ENCODE measurements at regions not wholly inside any gene's neighbourhood (a gene's known extent, or its start where the extent isn't known, plus 50 kb on each side); places are given as distances from the start of the nearest gene placed in this dataset.
A peak's percentile ranks its signal among the peaks of the same experiment; 100 is the strongest.

DNA sequence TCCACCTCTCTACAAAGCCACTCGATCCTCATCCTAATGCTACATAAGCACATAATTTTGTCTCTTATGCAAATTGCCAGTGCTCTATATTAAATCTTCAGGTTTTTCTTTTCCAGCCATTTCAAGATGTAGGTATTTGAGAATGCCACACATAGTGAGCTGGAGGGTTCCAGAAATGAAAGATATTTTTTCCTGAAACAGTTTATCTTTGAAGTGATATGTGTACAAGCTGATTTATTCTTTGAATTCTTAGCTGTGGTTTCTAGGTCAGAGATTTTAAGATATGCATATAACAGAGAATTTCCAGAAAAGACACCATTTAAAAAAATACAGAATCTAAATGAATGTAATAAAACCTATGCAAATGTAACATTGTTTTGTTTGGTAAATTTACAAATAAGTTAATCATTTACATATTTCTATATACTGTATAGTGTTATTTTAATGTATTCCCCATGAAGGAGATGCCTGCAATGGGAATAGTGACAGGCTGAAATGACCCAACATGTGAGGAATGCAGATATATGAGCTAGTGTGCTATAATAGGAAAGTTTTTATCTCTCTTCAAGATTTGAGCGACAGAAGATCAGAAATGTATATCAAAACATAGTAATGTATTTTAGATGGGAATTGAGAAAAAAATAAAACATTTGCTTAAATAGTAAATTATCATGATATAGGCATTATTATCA, 570.2 kb downstream of the SLITRK1 start:
- DNase-seq = no peak

DNA sequence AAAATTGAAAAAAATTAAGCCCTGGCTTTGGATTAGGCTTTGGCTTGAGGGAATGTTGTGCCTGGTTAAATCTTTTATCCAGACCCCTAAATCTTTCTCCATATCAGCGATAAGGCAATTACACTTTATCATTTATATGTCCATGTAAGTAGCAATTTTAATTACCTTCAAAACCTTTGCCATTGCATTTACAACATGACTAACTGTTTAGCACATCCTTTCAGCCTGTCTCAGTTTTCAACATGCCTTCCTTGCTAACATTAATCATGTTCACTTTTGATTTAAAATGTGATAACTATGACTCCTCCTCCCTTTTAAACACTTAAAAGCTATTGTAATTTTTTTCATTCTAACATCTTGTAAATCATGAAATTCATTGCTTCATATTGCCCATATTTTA, 583.7 kb downstream of the SLITRK1 start:
- no peak for DNase-seq

DNA sequence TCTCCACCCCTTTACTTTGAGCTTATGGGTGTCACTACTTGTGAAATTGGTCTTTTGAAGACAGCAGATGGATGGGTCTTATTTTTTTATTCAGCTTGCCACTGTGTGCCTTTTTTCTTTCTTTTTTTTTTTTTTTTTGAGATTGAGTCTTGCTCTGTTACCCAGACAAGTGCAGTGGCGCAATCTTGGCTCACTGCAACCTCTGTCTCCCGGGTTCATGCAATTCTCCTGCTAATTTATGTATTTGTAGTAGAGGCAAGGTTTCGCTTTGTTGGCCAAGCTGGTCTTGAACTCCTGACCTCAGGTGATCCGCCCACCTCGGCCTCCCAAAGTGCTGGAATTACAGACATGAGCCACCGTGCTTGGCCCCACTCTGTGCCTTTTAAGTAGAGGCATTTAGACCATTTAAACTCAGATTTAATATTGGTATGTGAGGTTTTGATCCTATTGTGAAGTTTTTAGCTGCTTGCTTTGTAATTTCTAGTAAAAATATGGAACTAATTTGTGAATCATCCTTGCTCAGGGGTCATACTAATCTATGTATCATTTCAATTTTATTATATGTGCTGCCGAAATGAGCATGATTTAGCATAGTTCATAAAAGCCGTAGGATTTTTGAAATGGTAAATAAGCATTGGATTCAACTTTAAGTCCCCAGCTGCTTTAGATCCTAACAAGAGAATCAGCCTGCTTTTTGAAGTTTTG, 584.5 kb downstream of the SLITRK1 start:
- no peak for DNase-seq

DNA sequence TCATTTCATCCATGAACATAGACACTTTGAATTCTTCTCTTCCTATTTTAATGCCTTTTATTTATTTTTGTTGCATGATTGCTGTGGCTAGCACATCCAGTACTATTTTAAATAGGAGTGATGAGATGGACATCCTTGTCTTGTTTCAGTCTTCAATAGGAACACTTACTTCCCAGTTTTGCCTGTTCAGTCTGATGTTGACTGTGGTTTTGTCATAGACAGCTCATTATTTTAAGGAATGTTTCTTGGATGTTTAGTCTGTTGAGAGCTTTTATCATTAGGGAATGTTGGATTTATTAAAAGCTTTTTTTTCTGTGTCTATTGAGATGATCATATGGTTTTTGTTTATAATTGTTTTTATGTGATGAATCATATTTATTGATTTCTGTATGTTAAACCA, 586.6 kb downstream of the SLITRK1 start:
- no peak for DNase-seq

DNA sequence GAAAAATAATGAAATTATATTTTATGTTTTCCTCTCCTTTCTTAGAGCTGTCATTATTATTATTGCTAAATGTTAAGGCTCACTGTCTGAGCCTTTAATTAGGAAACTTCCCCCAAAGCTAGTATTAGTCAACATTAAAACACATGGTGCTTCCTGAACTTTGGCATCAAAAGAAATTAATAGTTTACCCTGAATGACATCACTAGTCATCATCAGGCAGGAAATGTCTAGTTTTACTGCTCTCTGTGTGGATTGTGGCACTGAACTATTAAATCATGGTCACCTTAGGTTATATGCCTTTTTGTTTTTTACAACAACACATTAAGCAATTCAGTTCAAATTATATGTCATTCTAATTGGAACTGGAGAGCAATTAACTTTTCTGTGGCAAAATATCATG, 595.5 kb downstream of the SLITRK1 start:
- DNase-seq = no peak

DNA sequence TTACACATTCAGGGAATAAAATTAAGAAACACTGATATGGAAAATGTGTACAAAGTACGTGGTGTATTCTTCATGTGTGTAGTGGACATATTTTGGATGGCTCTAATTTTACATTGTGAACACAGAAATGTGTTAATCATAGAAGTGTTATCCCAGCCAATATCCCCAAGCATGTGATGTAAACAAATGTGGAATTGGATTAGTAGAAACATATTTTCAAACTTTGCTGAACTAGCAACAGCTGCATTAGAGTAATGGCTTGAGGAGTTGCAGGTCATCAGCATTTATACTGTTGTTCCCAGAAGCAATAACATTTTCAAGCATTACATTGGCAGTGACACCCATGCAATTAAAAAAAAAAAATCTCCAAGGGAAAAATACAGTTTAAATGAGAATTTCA, 600.6 kb downstream of the SLITRK1 start:
- no peak for DNase-seq

DNA sequence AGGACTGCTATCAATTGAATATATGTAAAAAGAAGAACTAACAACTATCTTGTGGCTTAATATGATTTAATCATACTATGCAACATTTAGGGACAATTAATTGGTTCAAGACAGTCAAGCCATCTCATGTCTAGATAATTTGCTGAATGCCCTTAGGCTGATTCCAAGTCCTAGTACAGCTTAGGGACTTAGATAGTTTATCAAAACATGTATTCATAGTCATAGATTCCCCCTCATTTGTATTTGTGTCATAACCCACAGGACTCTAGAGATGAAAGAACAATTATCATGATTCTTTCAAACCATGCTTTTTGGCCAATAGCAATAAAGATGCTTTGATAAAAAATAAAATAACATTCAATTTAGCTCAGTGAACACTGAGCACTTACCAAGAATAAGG, 607.6 kb downstream of the SLITRK1 start:
- no peak for DNase-seq

DNA sequence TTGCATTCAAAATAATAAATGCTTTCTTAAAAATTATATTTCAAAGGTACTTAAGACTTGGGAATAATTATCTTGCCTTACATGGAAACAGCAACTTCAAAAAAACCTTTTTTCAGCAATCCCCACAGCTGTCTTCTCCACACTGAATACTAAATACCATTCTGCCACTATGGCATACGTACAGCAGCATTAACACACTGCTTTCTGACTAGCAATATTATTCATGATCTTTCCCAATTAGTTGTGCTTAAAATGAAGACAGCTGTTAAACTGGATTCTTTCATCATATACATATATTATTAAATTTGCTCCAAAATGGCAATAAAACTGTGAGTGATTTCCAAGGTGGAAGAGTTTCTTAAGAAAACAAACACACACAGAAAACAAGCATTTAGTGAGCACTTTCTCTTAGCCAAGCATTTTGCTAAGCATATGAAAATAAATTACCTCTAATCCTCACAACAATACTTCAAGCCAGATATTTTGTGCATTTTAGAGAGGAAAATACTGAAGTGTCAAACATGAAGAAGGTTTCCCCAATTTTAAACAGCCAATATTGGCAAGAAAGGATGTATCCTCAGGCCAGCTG, 609.5 kb downstream of the SLITRK1 start:
- no peak for DNase-seq

DNA sequence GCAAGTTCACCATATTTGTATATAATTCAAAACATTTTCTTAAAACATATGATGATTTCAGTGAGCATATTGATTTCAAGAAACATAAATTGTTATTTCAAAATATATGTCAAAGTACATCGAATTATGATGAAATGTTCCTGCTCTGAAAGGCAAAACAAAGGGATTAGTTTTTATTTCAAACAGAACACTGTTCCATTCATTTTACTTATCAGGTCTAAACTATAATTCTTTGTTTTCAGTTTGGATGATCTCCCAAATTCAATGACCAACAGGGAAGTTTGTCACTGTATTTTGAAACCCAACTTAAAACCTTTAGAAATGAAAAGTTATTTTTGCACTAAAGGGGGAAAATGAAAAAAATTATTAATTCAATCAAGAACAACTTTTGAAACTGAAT, 610.2 kb downstream of the SLITRK1 start:
- DNase-seq = no peak

DNA sequence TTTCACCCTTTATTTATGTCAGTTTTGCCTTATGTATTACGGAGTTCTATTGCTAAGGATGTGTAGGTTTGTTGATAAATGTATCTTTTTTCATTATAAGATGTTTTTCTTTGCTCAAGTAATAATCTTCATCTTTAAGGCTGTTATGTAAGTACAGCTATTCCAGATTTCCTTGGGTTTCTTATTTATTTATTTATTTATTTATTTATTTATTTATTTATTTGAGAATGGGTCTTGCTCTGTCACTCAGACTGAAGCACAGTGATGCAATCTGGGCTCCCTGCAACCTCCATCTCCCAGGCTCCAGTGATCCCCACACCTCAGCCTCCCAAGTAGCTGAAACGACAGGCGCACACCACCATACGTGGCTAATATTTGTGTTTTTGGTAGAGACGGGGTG, 617.0 kb downstream of the SLITRK1 start:
- DNase-seq = no peak

DNA sequence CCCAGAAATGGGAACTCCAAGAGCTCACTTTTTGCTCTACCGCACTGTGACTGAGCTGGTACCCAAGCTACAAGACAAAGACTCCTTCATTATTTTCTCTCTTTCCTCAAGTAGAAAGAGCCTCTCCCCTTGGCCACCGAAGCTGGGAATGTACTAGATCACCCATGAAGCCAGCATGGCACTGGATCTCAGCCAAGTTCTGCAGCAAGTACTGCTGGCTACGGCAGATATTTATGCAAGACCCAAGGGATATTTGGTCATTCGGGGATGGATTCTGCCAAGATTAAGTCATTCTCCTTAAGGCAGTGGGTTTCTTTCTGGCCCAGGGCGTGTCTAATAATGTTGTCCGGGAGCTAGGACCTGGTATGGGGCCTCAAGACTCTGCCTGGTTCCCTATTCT, 633.5 kb downstream of the SLITRK1 start:
- DNase-seq = no peak

DNA sequence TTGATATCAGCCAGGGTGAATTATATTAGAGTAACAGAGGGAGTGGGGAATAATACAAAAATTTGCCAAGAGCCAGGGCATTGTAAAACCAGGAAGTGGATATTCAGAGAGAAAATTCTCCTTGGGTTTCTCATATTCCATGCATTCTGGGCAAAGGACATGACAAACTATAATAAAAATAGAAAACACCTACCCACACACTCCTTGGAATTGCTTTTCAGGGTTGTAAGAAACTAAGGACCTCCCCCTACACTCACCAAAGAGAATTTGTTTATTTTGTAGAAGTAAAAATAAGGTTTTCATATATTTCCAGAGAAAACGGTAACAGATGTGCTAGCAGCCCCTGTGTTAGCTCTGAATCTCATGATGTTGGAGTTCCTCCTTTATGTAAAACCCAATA, 649.6 kb downstream of the SLITRK1 start:
- no peak for DNase-seq

DNA sequence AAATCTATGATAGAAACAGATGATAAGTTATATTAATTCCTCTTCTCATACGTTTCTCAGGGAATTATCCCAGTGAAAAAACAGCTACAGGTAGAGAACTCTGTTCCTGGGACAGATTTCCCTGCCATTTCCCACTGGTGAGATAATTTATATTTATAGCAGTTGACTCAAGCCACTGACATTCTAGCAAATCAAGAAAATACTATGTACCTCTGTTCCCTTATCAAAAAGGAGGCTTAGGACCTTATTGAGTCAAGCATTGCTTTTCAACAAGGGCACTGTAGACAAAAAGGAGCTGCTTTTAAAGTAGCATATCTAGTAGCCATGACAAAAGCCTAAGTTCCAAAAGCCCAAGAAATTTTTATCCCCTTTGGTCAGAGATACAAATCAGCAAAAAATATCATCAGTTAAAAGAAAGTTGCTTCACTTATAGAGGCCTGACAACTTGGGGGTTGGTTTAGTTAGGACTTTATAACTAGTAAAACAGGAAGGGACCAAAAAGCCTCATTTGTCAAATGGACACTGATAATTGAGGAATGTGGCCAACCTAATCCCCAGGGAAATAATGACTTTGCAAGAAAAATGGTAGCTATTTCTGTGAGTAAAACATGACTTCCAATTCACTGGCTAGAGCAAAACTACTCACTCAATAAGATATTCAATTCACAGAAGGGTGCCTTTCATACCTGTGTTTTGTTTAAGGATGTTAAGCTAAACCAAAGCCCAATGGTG, 652.5 kb downstream of the SLITRK1 start:
- no peak for DNase-seq

DNA sequence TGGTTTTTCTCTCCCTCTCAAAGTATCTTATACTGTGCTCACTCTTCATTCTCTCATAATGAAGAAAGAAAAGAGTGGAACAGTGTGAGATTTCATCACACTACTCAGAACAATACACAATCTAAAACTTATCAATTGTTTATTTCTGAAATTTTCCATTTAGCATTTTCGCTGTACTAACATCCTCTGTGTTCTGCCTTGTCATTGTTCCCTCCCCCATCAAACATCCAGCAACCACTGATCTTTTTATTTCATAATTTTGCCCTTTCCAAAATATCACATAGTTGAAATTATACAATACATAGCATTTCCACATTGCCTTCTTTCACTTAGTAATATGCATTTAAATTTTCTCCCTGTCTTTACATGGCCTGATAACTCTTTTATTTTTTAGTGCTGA, 658.7 kb downstream of the SLITRK1 start:
- no peak for DNase-seq

DNA sequence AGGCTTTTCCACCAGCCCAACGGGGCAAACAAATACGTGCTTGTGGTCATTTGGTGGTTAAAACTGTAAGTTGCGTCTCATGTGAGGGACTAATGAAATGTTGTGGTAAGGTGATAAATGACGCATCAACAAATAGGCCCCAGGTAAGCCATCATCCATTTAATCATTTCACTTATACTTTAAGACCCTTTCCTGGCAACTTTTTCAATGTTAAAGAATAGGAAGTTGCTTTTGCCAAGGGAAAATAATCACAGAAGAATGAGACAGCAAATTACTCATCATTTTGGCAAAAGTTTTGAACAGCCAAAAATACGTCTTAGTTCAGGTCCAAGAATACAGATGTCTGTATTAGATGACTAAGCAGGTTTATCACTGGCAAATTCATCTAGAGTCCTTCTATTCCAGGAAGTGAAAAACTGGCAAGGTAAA, 660.4 kb downstream of the SLITRK1 start:
- no peak for DNase-seq

DNA sequence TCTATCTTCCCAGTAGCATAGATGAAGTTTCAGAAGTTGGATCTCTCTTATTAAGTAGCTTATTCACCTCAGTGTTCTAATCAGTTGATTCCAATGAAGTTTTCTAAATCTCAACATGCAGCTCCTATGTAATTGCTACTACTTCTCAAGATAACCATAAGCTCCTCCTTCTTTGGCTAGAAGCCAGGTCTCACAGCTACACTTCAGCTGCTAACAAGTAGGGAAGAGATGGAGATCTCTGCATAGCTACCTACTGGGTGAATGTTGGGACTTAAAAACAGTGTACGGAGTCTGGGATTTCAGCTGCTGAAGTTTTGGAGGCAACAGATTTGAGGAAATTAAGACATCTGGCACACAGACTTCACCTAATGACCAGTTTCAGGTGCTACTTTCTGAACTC, 661.0 kb downstream of the SLITRK1 start:
- no peak for DNase-seq

DNA sequence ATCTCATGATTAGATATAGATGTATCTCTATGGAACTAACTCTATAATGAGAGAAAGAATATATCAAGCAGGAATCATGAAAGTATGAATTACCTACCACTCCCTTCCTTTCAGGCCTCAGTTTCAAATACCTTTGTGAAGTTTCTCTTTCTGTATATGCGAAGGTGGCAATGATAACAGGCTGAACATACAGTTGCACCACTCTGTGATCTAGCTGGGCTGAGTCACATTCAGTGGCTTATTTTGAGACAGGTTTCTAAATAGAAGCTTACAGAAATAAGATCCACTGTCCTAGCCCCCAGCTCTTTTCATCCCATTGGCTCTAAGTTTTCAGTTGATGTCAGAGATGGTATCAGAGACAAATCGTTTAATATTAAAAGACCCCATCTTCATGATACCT, 662.0 kb downstream of the SLITRK1 start:
- no peak for DNase-seq

DNA sequence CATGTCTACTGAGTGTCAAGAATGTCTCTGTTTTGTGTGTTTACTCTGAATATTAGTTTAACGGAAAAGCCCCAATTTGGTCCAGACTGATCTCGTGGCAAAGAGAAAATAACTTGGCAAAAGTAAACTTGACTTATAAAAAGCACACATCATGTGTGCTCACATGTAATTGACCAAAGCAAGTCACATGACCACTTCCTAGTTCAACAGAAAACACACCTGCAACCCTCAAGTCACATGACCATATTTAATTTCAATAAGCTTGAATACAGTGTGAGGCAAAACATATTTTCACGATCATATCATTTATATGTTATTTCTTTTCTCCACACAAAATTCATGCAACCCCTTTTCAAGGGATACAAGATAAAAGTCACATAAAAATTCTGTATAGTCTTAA, 662.4 kb downstream of the SLITRK1 start:
- no peak for DNase-seq

DNA sequence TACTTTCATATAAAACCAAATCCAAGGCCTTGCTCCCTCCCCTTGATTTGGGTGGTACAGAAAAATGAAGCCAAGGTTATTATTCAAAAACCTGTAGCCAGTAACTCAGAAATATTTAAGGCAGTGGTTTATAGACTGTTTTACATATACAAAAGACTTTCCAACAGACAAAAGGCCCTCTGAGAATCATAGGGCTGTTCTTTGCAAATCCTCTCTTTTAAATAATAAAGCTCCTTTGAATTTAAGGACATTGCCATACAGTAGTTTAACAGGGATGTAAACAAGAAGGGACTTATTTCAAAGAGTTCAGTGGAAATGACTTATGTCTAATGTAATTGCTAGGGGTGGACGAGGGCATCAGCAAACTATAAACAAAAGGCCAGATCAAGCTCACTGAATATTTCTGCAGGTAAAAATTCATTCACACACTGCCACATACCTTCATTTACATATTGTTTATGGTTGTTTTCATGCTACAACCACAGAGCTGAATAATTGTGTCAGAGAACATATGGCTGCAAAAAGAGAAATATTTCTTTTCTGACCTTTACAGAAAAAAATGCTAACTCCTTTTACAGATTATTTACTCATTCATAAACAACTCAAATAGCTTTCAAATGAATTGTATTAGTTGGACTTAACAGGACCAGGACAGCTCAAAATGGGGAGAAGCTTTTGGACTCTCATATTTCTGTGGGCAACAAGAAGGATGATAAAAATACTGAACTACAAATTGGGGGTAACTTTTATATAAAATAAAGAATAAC, 665.6 kb downstream of the SLITRK1 start:
- no peak for DNase-seq

DNA sequence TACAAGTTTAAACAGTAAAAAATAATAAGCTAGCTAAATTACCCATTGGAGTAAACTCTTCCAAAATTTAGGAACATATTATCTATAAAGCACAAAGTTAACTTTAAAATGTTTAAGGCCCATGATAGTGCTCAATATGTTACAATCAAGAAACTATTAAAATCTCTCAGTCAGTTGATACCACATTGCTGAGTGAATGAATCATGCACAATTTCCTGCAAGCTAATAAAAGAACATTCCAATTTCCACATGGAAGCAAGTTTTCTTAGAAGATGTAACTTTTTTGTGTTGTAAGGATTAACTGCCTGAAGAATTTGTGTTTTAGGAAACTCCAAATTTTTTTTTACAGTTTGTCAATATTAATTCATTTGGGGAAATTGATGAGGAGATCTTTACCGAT, 666.6 kb downstream of the SLITRK1 start:
- no peak for DNase-seq

DNA sequence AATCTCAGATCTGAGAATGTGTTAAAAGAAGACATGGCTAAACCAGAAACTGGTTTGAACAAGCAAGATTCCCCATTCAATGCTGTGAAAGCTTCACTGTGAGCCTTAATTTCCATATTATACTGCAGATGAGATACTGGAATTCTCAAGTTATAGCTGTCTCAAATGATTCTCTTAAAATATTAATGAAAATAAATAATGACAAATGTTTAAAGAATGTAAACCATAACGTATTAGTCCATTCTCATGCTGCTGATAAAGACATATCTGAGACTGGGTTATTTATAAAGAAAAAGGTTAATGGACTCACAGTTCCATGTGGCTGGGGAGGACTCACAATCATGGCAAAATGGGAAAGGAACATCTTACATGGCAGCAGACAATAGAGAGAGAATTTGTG, 667.8 kb downstream of the SLITRK1 start:
- DNase-seq = no peak

DNA sequence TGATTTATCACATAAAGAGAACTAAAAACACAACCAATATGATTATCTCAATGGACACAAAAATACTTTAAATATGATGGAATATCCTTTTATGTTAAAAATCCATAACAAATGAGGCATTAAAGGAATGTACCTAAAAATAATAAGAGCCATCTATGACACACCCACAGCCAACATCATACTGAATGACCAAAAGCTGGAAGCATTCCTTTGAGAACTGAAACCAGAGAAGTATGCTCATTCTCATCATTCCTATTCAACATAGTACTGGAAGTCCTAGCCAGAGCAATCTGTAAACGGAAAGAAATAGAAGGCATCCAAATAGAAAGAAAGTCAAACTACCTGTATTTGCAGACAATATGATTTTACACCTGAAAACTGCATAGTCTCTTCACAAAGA, 671.0 kb downstream of the SLITRK1 start:
- no peak for DNase-seq

DNA sequence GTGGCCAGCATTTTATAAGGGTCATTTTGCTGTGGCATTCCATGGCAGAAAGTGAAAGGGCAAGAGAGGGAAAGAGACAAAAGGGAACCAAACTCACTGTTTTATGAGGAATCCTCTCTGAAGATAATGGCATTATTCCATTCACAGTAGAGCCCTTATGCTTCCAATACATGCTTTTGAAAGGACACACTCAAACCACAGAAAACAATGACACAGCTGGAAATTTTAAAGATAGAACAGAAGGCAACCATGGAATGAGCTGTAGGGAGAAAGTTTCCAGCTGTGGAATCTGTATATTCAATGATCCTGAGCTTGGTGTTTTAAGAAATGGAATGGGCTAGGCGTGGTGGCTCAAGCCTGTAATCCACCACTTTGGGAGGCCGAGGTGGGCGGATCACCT, 677.4 kb downstream of the SLITRK1 start:
- peak; percentile 28 for DNase-seq
